ENCODE measurements at regions not wholly inside any gene's neighbourhood (a gene's known extent, or its start where the extent isn't known, plus 50 kb on each side); places are given as distances from the start of the nearest gene placed in this dataset.

GRCh38 chr5:14078716-14079115 lies 64.4 kb upstream of the TRIO start:
- DNase-seq (ENCODE audit: low spot score), result no peak
- in situ Hi-C loops (cut with MboI; ENCODE audit: low pct_unique_long_range_greater_than_20kb, low sequenced_read_pairs, unreplicated experiment), result no loop called here
- no peak for TF ChIP-seq CTCF (IDR thresholded peaks at IDR 0.05; ENCODE audit: extremely low read depth, insufficient read depth, missing control alignments)

GRCh38 chr5:14077501-14077900 lies 65.6 kb upstream of the TRIO start:
- no peak for DNase-seq (ENCODE audit: low spot score)

GRCh38 chr5:14076561-14076960 lies 66.6 kb upstream of the TRIO start:
- in situ Hi-C loops (cut with MboI; ENCODE audit: low pct_unique_long_range_greater_than_20kb, low sequenced_read_pairs, unreplicated experiment), result no loop called here
- TF ChIP-seq CTCF (IDR thresholded peaks at IDR 0.05; ENCODE audit: extremely low read depth, insufficient read depth, missing control alignments), result no peak
- DNase-seq (ENCODE audit: low spot score), result no peak

More at GRCh38 chr5:14077501-14077900, 65.6 kb upstream of the TRIO start:
- in situ Hi-C loops (cut with MboI; ENCODE audit: low pct_unique_long_range_greater_than_20kb, low sequenced_read_pairs, unreplicated experiment), result no loop called here
- no peak for TF ChIP-seq CTCF (IDR thresholded peaks at IDR 0.05; ENCODE audit: extremely low read depth, insufficient read depth, missing control alignments)

- no peak for TF ChIP-seq CTCF (IDR thresholded peaks at IDR 0.05; ENCODE audit: extremely low read depth, insufficient read depth, missing control alignments)
- no peak for DNase-seq (ENCODE audit: low spot score)
- in situ Hi-C loops (cut with MboI; ENCODE audit: low pct_unique_long_range_greater_than_20kb, low sequenced_read_pairs, unreplicated experiment), result no loop called here
Measured at GRCh38 chr5:14075937-14076336, 67.2 kb upstream of the TRIO start.

GRCh38 chr5:14071433-14071832 lies 71.7 kb upstream of the TRIO start:
- no peak for DNase-seq (ENCODE audit: low spot score)
- no peak for TF ChIP-seq CTCF (IDR thresholded peaks at IDR 0.05; ENCODE audit: extremely low read depth, insufficient read depth, missing control alignments)
- in situ Hi-C loops (cut with MboI; ENCODE audit: low pct_unique_long_range_greater_than_20kb, low sequenced_read_pairs, unreplicated experiment), result no loop called here

- in situ Hi-C loops (cut with MboI; ENCODE audit: low pct_unique_long_range_greater_than_20kb, low sequenced_read_pairs, unreplicated experiment), result no loop called here
- no peak for TF ChIP-seq CTCF (IDR thresholded peaks at IDR 0.05; ENCODE audit: extremely low read depth, insufficient read depth, missing control alignments)
- DNase-seq (ENCODE audit: low spot score), result no peak
Measured at GRCh38 chr5:14069021-14069420, 74.1 kb upstream of the TRIO start.

- TF ChIP-seq CTCF (IDR thresholded peaks at IDR 0.05; ENCODE audit: extremely low read depth, insufficient read depth, missing control alignments), result no peak
- in situ Hi-C loops (cut with MboI; ENCODE audit: low pct_unique_long_range_greater_than_20kb, low sequenced_read_pairs, unreplicated experiment), result no loop called here
- no peak for DNase-seq (ENCODE audit: low spot score)
Measured at GRCh38 chr5:14068136-14068535, 75.0 kb upstream of the TRIO start.

Measured in GM13977 (cell line).